Prostate gland (tissue), 2 donors: ENCODE measurements at regions not wholly inside any gene's neighbourhood (a gene's known extent, or its start where the extent isn't known, plus 50 kb on each side); places are given as distances from the start of the nearest gene placed in this dataset.

ENCODE experiments used
- DNase-seq: peaks from one replicate; pipeline ENCODE4 v3.0.0-alpha.2; 2019; ENCODE audit warnings: low spot score
- H3K27ac ChIP-seq, 2 donors: fragments of 200-600 bp; sonication (generic); 2 replicates each; pipeline ENCODE4 v1.5.1; 2017 to 2019
- H3K27me3 ChIP-seq: fragments of 200-600 bp; sonication (generic); replicated peaks from 2 replicates; pipeline ENCODE4 v1.5.1; 2019; ENCODE audit not compliant: insufficient read depth
- H3K36me3 ChIP-seq, 2 donors: fragments of 200-600 bp; sonication (generic); 1 replicate in 1 of 2; 2 replicates in 1 of 2; pipeline versions ENCODE4 v1.5.1 to v1.8.1; 2017 to 2019
- H3K4me1 ChIP-seq: fragments of 200-600 bp; sonication (generic); replicated peaks from 2 replicates; pipeline ENCODE4 v1.5.1; 2019
- H3K4me3 ChIP-seq, 2 donors: fragments of 200-600 bp; sonication (generic); 2 replicates each; pipeline ENCODE4 v1.5.1; 2017 to 2019
- H3K9me3 ChIP-seq: fragments of 200-600 bp; sonication (generic); 2 replicates; pipeline ENCODE4 v1.5.1; 2017
- POLR2A ChIP-seq: fragments of 450-650 bp; IDR thresholded peaks from one replicate; pipeline ENCODE4 v1.6.1; 2016; ENCODE audit warnings: antibody characterized with exemption, mild to moderate bottlenecking
- POLR2AphosphoS5 ChIP-seq: sonication (generic); formaldehyde crosslinking; IDR thresholded peaks from one replicate; pipeline ENCODE4 v1.6.1; 2017; ENCODE audit warnings: antibody characterized with exemption
- WGBS: methylation state at CpG from one replicate; pipeline ENCODE4 v1.1.5; 2018; 5-methylcytosine and 5-hydroxymethylcytosine counted together
- intact Hi-C: fragments of 100-400 bp; cut with DNase I; formaldehyde crosslinking; loops from one replicate; pipeline ENCODE4 v1.14.2; 2022
- TF ChIP-seq, protein P1 (sequence below), 4 experiments: fragments of 200-600 bp in 2 of 4; fragments of 450-650 bp in 2 of 4; sonication (generic) in 2 of 4; IDR thresholded peaks; 1 replicate in 3 of 4; 2 replicates in 1 of 4; pipeline ENCODE4 v1.5.1; 2016 to 2019; ENCODE audit warnings: antibody characterized with exemption in 4 of 4, mild to moderate bottlenecking in 2 of 4, moderate library complexity in 2 of 4

- Histone ChIP-seq H3K4me3 (no peak overlapping the region), H3K27me3 (no peaks in the 10 kb centered on the region), H3K9me3 (no peaks in the 10 kb centered on the region), H3K4me1 (no peaks in the 10 kb centered on the region), H3K27ac (no peak overlapping the region), H3K36me3 (no peaks in the 10 kb centered on the region)
- intact Hi-C loops, result no loop called here
- no peak for DNase-seq
- WGBS, result 92% methylated on average over 4 of the region's 4 CpGs
- TF ChIP-seq POLR2A (no peak), POLR2AphosphoS5 (no peak)
- TF ChIP-seq, protein P1, sequence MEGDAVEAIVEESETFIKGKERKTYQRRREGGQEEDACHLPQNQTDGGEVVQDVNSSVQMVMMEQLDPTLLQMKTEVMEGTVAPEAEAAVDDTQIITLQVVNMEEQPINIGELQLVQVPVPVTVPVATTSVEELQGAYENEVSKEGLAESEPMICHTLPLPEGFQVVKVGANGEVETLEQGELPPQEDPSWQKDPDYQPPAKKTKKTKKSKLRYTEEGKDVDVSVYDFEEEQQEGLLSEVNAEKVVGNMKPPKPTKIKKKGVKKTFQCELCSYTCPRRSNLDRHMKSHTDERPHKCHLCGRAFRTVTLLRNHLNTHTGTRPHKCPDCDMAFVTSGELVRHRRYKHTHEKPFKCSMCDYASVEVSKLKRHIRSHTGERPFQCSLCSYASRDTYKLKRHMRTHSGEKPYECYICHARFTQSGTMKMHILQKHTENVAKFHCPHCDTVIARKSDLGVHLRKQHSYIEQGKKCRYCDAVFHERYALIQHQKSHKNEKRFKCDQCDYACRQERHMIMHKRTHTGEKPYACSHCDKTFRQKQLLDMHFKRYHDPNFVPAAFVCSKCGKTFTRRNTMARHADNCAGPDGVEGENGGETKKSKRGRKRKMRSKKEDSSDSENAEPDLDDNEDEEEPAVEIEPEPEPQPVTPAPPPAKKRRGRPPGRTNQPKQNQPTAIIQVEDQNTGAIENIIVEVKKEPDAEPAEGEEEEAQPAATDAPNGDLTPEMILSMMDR (IDR thresholded peaks at IDR 0.05), result no peak
These were observed 169.5 kb upstream of the OR13F1 start for GRCh38 chr9:104334549-104334948.

DNA sequence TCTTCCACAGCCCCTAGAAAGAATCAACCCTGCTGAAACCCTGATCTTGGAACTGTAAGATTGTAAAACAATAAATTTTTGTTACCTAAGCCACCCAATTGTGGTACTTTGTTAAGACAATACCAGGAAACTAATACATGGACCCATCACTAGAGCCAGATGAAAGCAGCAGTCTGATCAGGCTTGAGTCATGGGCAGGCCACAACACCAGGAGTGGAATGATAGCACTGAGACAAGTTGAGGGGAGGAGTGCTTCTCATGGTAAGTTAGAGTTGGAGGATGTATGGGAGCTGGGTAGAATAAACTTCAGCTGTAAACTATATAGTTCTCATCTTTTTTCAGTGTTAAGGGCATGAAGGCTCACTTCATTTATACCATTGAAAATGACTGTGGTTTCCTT, 164.4 kb upstream of the OR13F1 start:
- Histone ChIP-seq H3K27me3 (no peaks in the 10 kb centered on the region), H3K27ac (no peak overlapping the region), H3K4me3 (no peak overlapping the region), H3K4me1 (no peaks in the 10 kb centered on the region), H3K36me3 (no peaks in the 10 kb centered on the region), H3K9me3 (no peaks in the 10 kb centered on the region)
- TF ChIP-seq, protein P1 (IDR thresholded peaks at IDR 0.05), result no peak
- TF ChIP-seq POLR2AphosphoS5 (no peak), POLR2A (no peak)
- intact Hi-C loops, result no loop called here
- DNase-seq, result no peak

DNA sequence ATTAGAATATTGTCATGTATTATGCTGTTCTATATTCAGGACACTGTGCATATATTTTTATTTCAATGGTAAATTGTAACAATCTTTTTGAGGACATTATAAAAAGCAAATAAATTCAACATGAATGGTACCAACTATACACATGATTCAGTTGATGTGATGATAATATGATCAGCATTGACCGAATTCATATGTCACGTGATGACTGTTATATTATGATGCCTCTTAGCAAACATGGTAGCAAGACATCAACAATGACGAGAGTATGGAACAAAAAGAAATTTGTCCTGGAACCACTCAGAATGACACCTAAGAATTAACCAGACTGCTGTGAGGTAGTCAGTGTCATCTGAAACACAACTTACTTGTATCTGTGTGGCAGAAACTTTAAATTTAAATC, 161.5 kb upstream of the OR13F1 start:
- Histone ChIP-seq H3K27me3 (no peaks in the 10 kb centered on the region), H3K4me3 (no peak overlapping the region), H3K36me3 (no peaks in the 10 kb centered on the region), H3K4me1 (no peaks in the 10 kb centered on the region), H3K27ac (no peak overlapping the region), H3K9me3 (no peaks in the 10 kb centered on the region)
- TF ChIP-seq, protein P1 (IDR thresholded peaks at IDR 0.05), result no peak
- intact Hi-C loops, result no loop called here
- WGBS, result 98% methylated on average over 3 of the region's 3 CpGs
- no peak for DNase-seq

DNA sequence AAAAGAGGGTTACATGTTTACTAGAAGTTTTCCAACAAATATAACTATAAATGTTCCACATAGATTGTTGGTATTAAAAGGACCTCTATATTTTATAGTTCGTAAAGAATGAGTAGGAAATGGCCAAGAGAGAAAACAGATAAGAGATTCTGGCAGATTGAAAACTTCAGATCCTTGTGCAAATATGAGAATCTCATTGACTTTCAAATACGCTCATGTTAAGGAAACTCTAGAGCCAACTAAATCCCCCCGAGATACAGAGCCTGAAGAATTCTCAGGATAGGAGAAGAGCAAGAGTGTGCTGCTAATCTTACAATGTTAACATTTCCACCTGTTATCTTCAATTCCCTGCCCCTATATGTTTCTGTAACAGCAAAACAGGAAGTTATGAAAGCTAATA, 159.0 kb upstream of the OR13F1 start:
- Histone ChIP-seq H3K4me1 (no peaks in the 10 kb centered on the region), H3K36me3 (no peaks in the 10 kb centered on the region), H3K27me3 (no peaks in the 10 kb centered on the region), H3K9me3 (no peaks in the 10 kb centered on the region), H3K27ac (no peak overlapping the region), H3K4me3 (no peak overlapping the region)
- intact Hi-C loops, result no loop called here
- 40% methylated on average over 3 of the region's 3 CpGs for WGBS
- no peak for DNase-seq
- TF ChIP-seq POLR2A (no peak), POLR2AphosphoS5 (no peak)
- TF ChIP-seq, protein P1 (IDR thresholded peaks at IDR 0.05), result no peak

GRCh38 chr9:104350541-104350940, 153.5 kb upstream of the OR13F1 start:
- TF ChIP-seq POLR2AphosphoS5 (no peak), POLR2A (no peak)
- TF ChIP-seq, protein P1 (IDR thresholded peaks at IDR 0.05), result no peak
- DNase-seq, result no peak
- no peaks in the 10 kb centered on the region for H3K36me3 ChIP-seq
- WGBS, result 72% methylated on average over 5 of the region's 5 CpGs
- no peak overlapping the region for H3K27ac ChIP-seq
- no peaks in the 10 kb centered on the region for H3K27me3 ChIP-seq
- H3K4me1 ChIP-seq, result no peaks in the 10 kb centered on the region
- H3K4me3 ChIP-seq, result no peak overlapping the region
- intact Hi-C loops, result no loop called here
- H3K9me3 ChIP-seq, result no peaks in the 10 kb centered on the region
